ENCODE measurements at regions not wholly inside any gene's neighbourhood (a gene's known extent, or its start where the extent isn't known, plus 50 kb on each side); places are given as distances from the start of the nearest gene placed in this dataset.

- no peak overlapping the region for H3K4me3 ChIP-seq (ENCODE audit: low read depth, low read length)
- TF ChIP-seq CTCF (IDR thresholded peaks at IDR 0.05; ENCODE audit: insufficient read depth, low read length) = no peak
These were observed 74.5 kb upstream of the PAQR3 start for GRCh38 chr4:79013756-79014155.

GRCh38 chr4:78990938-78991810 is 51.9 kb upstream of the PAQR3 start:
- no peak overlapping the region for H3K4me3 ChIP-seq (ENCODE audit: low read depth, low read length)
- no peak for DNase-seq (ENCODE audit: low read depth)
- TF ChIP-seq CTCF (IDR thresholded peaks at IDR 0.05; ENCODE audit: insufficient read depth, low read length) = no peak

More at GRCh38 chr4:79013756-79014155, 74.5 kb upstream of the PAQR3 start:
- DNase-seq (ENCODE audit: low read depth) = no peak

GRCh38 chr4:78989697-78990270 is 50.5 kb upstream of the PAQR3 start:
- no peak for DNase-seq (ENCODE audit: low read depth)
- TF ChIP-seq CTCF (IDR thresholded peaks at IDR 0.05; ENCODE audit: insufficient read depth, low read length) = no peak
- no peak overlapping the region for H3K4me3 ChIP-seq (ENCODE audit: low read depth, low read length)
